ENCODE measurements at regions not wholly inside any gene's neighbourhood (a gene's known extent, or its start where the extent isn't known, plus 50 kb on each side); places are given as distances from the start of the nearest gene placed in this dataset.

DNA sequence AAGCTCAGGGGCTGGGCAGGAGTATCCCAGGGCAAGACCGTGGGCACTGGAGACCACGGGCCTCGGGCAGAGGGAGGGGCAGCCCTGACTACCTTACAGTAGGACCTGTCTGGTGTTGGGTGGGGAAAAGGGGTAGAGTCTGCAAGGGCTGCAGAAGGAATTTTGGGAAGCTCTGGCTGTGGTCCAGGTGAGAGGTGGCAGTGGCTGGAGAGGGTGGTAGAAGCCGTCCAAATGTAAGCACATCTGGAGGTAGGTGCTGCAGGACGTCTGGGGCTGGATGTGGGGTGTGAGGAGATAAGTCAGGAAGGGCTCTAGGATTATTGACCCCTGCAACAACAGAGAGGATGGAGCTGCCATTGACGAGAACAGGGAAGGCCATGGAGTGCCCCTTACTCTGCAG, 486.7 kb downstream of the EIPR1 start:
- no peak for TF ChIP-seq EZH2 (IDR thresholded peaks at IDR 0.05; ENCODE audit: low read length, missing control alignments)
- TF ChIP-seq, protein P1, sequence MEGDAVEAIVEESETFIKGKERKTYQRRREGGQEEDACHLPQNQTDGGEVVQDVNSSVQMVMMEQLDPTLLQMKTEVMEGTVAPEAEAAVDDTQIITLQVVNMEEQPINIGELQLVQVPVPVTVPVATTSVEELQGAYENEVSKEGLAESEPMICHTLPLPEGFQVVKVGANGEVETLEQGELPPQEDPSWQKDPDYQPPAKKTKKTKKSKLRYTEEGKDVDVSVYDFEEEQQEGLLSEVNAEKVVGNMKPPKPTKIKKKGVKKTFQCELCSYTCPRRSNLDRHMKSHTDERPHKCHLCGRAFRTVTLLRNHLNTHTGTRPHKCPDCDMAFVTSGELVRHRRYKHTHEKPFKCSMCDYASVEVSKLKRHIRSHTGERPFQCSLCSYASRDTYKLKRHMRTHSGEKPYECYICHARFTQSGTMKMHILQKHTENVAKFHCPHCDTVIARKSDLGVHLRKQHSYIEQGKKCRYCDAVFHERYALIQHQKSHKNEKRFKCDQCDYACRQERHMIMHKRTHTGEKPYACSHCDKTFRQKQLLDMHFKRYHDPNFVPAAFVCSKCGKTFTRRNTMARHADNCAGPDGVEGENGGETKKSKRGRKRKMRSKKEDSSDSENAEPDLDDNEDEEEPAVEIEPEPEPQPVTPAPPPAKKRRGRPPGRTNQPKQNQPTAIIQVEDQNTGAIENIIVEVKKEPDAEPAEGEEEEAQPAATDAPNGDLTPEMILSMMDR (conservative IDR thresholded peaks at IDR 0.05 in 1 of 2, IDR thresholded peaks at IDR 0.05 in 1 of 2; ENCODE audit: low read depth in 1 of 2, low read length in 2 of 2) = no peak

DNA sequence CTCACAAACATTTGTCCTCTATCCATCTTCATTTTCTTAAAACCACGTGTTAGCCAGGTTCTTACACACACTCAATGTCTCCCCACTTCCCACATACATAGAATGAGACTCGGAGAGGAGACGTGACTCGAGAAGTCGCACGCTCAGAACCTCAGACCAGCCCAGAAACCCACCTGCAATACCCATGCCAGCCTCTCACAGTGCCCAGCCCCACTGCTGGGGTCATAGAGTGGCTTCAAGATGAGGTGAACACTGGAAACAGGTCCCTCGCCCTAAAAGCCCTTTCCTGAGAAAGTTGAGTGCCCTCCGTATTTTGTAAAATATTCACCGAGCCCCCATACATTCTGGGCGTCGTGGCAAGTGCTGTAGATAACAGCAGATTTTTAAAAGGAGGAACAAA, 487.4 kb downstream of the EIPR1 start:
- Histone ChIP-seq H3K9me3 (ENCODE audit: control insufficient read depth, insufficient read depth, low read depth, low read length) (no peaks in the 10 kb centered on the region), H3K36me3 (ENCODE audit: control insufficient read depth, insufficient read depth, low read length) (no peaks in the 10 kb centered on the region), H3K4me1 (ENCODE audit: control insufficient read depth, extremely low read depth, insufficient read depth, low read length) (no peaks in the 10 kb centered on the region), H3K4me2 (ENCODE audit: extremely low read depth, insufficient read depth, low read length) (no peak overlapping the region), H3K27me3 (ENCODE audit: control insufficient read depth, insufficient read depth, low read length) (no peaks in the 10 kb centered on the region), H4K20me1 (ENCODE audit: control insufficient read depth, extremely low read depth, insufficient read depth, low read length) (no peaks in the 10 kb centered on the region), H3K9ac (ENCODE audit: insufficient read depth, low read length) (no peak overlapping the region), H2AFZ (ENCODE audit: low read length) (no peak overlapping the region), H3K79me2 (ENCODE audit: control insufficient read depth, insufficient read depth, low read length) (no peaks in the 10 kb centered on the region), H3K27ac (ENCODE audit: insufficient read depth, low read length) (no peak overlapping the region), H3K4me3 (replicated peaks in 1 of 4; ENCODE audit: control extremely low read depth in 1 of 4, insufficient read depth in 1 of 4, low read depth in 3 of 4, low read length in 4 of 4) (no peak overlapping the region)
- DNase-seq (ENCODE audit: low read depth in 2 of 2) = no peak
- TF ChIP-seq EZH2 (IDR thresholded peaks at IDR 0.05; ENCODE audit: low read length, missing control alignments) = no peak
- TF ChIP-seq, protein P1 (conservative IDR thresholded peaks at IDR 0.05 in 1 of 2, IDR thresholded peaks at IDR 0.05 in 1 of 2; ENCODE audit: low read depth in 1 of 2, low read length in 2 of 2) = no peak

More for the DNA sequence above, 486.7 kb downstream of the EIPR1 start:
- Histone ChIP-seq H3K27ac (ENCODE audit: insufficient read depth, low read length) (no peak overlapping the region), H4K20me1 (ENCODE audit: control insufficient read depth, extremely low read depth, insufficient read depth, low read length) (no peaks in the 10 kb centered on the region), H2AFZ (ENCODE audit: low read length) (no peak overlapping the region), H3K27me3 (ENCODE audit: control insufficient read depth, insufficient read depth, low read length) (no peaks in the 10 kb centered on the region), H3K4me1 (ENCODE audit: control insufficient read depth, extremely low read depth, insufficient read depth, low read length) (no peaks in the 10 kb centered on the region), H3K9ac (ENCODE audit: insufficient read depth, low read length) (no peak overlapping the region), H3K79me2 (ENCODE audit: control insufficient read depth, insufficient read depth, low read length) (no peaks in the 10 kb centered on the region), H3K4me2 (ENCODE audit: extremely low read depth, insufficient read depth, low read length) (no peak overlapping the region), H3K4me3 (replicated peaks in 1 of 4; ENCODE audit: control extremely low read depth in 1 of 4, insufficient read depth in 1 of 4, low read depth in 3 of 4, low read length in 4 of 4) (no peak overlapping the region), H3K9me3 (ENCODE audit: control insufficient read depth, insufficient read depth, low read depth, low read length) (no peaks in the 10 kb centered on the region), H3K36me3 (ENCODE audit: control insufficient read depth, insufficient read depth, low read length) (no peaks in the 10 kb centered on the region)
- DNase-seq (ENCODE audit: low read depth in 2 of 2) = no peak

DNA sequence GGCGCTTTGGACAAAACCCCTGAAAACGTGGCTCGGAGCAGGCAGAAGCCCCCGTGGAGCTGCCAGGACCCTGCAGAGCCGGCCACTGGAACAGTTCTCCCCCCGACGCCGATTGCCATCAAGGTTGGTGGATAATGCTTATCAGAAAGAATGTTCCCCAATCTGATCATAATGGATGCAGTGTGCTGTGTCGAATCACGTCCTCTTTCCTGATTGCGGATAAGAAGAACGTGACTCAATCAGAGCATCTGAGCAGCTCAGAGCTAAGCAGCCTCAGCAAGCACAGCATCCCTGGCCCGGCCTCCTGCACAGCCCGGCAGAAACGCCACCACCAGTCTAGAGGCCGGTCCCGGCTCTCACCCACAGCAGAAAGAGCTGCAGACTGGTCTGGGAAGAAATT, 488.0 kb downstream of the EIPR1 start:
- no peak overlapping the region for H3K4me3 ChIP-seq (replicated peaks in 1 of 4; ENCODE audit: control extremely low read depth in 1 of 4, insufficient read depth in 1 of 4, low read depth in 3 of 4, low read length in 4 of 4)
- no peaks in the 10 kb centered on the region for H4K20me1 ChIP-seq (ENCODE audit: control insufficient read depth, extremely low read depth, insufficient read depth, low read length)
- H3K36me3 ChIP-seq (ENCODE audit: control insufficient read depth, insufficient read depth, low read length) = no peaks in the 10 kb centered on the region
- no peak for DNase-seq (ENCODE audit: low read depth in 2 of 2)
- H3K27ac ChIP-seq (ENCODE audit: insufficient read depth, low read length) = no peak overlapping the region
- no peaks in the 10 kb centered on the region for H3K27me3 ChIP-seq (ENCODE audit: control insufficient read depth, insufficient read depth, low read length)
- no peaks in the 10 kb centered on the region for H3K79me2 ChIP-seq (ENCODE audit: control insufficient read depth, insufficient read depth, low read length)
- H3K9me3 ChIP-seq (ENCODE audit: control insufficient read depth, insufficient read depth, low read depth, low read length) = no peaks in the 10 kb centered on the region
- H3K4me1 ChIP-seq (ENCODE audit: control insufficient read depth, extremely low read depth, insufficient read depth, low read length) = no peaks in the 10 kb centered on the region
- TF ChIP-seq EZH2 (IDR thresholded peaks at IDR 0.05; ENCODE audit: low read length, missing control alignments) = no peak
- TF ChIP-seq, protein P1 (conservative IDR thresholded peaks at IDR 0.05 in 1 of 2, IDR thresholded peaks at IDR 0.05 in 1 of 2; ENCODE audit: low read depth in 1 of 2, low read length in 2 of 2) = no peak
- H3K4me2 ChIP-seq (ENCODE audit: extremely low read depth, insufficient read depth, low read length) = no peak overlapping the region
- no peak overlapping the region for H2AFZ ChIP-seq (ENCODE audit: low read length)
- no peak overlapping the region for H3K9ac ChIP-seq (ENCODE audit: insufficient read depth, low read length)

All from fibroblast of lung (primary cell).